LNCaP clone FGC (cell line): ENCODE measurements at regions not wholly inside any gene's neighbourhood (a gene's known extent, or its start where the extent isn't known, plus 50 kb on each side); places are given as distances from the start of the nearest gene placed in this dataset.
"Not testable (repeated sequence)": the region's sequence is repeated elsewhere in the genome, so short reads cannot be mapped to it uniquely, and the experiment has no call there.

Experiments
- DNase-seq: peaks from one replicate; pipeline ENCODE4 v3.0.0-alpha.2; 2011; ENCODE audit warnings: low read depth
- H3K4me3 ChIP-seq: 2 replicates; pipeline ENCODE4 v1.5.1; 2011; ENCODE audit warnings: mild to moderate bottlenecking, low read depth, low read length, control low read depth
- CTCF ChIP-seq: IDR thresholded peaks from 2 replicates; pipeline ENCODE4 v1.5.1; 2012; ENCODE audit warnings: mild to moderate bottlenecking; ENCODE audit not compliant: control insufficient read depth, insufficient read depth; ENCODE audit errors: extremely low read depth

GRCh38 chr14:53249059-53249458 is 95.9 kb upstream of the DDHD1 start:
- DNase-seq, result no peak
- TF ChIP-seq CTCF, result no peak
- no peak overlapping the region for H3K4me3 ChIP-seq

DNA sequence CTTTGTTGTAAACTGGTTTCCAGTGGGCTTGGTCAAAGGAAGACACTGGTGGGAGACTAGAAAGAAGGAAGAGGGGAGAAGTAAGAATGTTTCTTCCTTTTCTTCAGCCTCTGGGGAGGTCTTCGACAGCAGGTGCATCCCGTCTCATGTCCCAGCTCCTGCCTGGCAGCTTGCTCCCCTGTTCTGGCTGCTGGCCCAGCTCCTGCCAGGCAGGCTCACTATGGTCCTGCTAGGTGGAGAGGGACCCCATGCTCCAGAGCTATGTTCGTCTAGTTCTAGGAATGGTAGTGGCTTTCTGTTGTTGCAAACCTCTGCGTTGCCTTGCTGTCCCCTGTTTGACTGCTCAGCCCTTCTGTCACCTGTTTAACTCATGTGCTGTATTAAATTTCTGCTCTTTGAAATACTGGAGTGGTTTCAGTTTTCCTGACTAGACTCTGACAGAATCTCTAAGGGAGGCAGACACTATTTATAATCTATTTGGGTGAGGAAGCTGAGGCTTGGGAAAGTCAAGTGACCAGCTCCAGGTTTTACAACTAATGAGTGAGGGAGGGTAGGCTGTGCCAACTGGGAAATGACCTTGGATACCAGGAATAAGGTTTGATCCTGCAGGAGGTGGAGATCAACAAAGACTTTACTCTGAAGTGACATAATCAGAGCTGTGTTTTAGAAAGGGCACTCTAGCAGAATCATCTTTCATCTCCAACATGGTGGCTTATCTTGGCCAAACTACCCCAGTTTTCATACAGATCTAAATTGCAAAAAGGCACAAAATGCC is 94.7 kb upstream of the DDHD1 start:
- no peak overlapping the region for H3K4me3 ChIP-seq
- no peak for TF ChIP-seq CTCF
- no peak for DNase-seq

DNA sequence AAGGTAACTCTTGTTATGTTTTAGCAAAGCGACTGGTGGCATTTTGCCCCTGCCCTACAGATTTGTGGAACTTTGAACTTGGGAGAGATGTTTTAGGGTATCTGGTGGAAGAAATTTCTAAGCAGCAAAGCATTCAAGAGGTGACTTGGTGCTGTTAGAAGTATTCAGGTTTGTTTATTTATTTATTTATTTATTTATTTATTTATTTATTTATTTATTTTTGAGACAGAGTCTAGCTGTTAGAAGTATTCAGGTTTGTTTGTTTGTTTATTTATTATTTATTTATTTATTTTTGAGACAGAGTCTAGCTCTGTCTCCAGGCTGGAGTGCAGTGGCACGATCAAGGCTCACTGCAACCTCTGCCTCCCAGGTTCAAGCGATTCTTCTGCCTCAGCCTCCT is 89.8 kb upstream of the DDHD1 start:
- not testable (repeated sequence) for H3K4me3 ChIP-seq, DNase-seq

DNA sequence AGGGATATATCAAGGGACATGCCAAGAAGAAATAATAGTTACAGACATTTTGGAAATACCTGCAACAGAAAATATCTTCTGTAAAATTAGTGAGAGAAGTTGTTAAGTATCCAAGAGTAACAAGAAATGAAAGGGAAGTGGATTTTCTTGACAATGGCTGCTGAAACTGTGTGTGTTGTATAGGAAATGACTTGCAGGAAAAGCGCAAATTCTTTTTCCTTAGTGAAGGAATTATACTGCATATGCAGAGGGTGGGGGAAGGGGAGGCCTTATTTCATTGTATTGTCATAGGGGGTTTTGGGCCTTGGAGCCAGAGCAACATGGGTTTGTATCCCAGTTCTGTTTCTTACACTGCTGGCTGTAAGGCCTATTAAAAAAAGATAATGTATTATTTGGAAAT is 84.4 kb upstream of the DDHD1 start:
- H3K4me3 ChIP-seq, result no peak overlapping the region
- no peak for DNase-seq
- TF ChIP-seq CTCF, result no peak

- no peak overlapping the region for H3K4me3 ChIP-seq
- no peak for DNase-seq
- TF ChIP-seq CTCF, result no peak
Observed at GRCh38 chr14:53236708-53237107, 83.6 kb upstream of the DDHD1 start.

DNA sequence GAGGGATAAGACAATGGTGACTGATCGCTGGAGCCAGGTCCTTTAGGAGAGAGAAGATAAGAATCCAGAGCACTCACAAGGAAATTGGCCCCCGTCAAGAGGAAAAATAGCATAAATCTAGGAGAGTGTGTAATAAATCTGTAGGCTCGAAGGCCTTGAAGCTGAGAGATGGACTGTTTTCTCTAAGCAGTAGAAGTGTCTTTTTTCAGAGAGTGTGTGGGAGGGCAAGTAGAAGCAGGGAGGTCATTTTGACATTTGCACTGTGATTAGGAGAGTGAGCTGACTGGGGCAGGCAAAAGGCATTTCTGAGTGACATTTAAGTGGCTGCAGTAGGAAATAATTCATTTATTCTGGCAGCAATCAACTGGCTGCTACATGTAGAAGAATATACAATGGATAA is 78.0 kb upstream of the DDHD1 start:
- DNase-seq, result no peak
- TF ChIP-seq CTCF, result no peak

DNA sequence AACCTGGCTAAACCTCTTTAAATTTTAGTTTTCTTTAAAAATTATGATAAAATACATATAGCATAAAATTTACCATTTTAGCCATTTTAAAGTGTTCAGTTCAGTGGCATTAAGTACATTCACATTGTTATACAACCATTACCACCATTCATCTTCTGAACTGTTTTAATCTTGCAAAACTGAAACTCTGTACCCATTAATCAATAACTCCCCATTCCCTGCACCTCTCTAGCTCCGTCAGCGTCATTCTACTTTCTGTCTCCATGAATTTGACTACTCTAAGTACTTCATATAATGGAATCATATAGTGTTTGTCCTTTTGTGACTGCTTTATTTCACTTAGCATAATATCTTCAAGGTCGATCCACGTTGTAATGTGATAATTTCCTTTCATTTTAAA is 75.8 kb upstream of the DDHD1 start:
- no peak for TF ChIP-seq CTCF
- H3K4me3 ChIP-seq, result no peak overlapping the region

More for the DNA sequence above, 78.0 kb upstream of the DDHD1 start:
- H3K4me3 ChIP-seq, result no peak overlapping the region

More for the DNA sequence above, 75.8 kb upstream of the DDHD1 start:
- DNase-seq, result no peak
